Esophagus squamous epithelium (tissue), 4 donors: ENCODE measurements at regions not wholly inside any gene's neighbourhood (a gene's known extent, or its start where the extent isn't known, plus 50 kb on each side); places are given as distances from the start of the nearest gene placed in this dataset.

ENCODE experiments used
- POLR2A ChIP-seq, 4 donors: fragments of 450-650 bp; IDR thresholded peaks; one replicate each; pipeline ENCODE4 v1.6.1; 2017; ENCODE audit warnings: antibody characterized with exemption in 4 of 4, mild to moderate bottlenecking in 4 of 4, moderate library complexity in 3 of 4
- TF ChIP-seq, protein P1 (sequence below), 6 experiments: fragments of 450-650 bp in 4 of 6; fragments of 200-600 bp in 2 of 6; sonication (generic) in 2 of 6; IDR thresholded peaks; one replicate each; pipeline ENCODE4 v1.5.1; 2016 to 2019; ENCODE audit warnings: antibody characterized with exemption in 6 of 6, mild to moderate bottlenecking in 4 of 6, moderate library complexity in 4 of 6

DNA sequence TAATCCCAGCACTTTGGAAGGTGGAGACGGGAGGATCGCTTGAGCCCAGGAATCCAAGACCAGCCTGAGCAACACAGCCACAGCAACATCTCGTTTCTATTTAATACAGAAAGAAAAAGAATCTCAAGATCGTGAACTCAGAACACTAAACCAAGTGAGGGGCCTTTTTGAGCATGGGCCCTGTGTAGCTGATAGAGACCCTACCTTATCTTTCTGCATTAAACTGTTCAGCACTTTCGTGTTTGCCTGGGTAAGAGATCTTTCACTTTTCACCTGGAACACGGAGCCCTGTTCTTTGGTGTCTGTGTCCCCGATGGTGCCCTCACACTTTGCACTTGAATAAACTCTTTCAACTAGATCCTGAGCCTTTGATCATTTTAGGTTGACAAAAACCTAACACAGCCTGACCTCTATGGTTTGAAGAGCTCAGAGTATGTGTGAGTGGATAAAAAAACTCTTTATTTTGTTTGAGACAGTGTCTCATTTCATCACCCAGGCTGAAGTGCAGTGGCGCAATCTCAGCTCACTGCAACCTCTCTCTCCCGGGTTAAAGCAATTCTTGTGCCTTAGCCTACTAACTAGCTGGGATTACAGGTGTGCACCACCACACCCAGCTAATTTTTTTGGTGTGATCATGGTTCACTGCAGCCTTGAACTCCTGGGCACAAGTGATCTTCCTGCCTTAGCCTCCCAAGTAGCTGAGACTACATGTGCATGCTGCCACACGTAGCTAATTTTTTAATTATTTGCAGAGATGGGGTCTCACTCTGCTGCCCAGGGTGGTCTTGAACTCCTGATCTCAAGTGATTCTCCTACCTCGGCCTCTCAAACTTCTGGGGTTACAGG lies 83.8 kb upstream of the GRIN2A start:
- TF ChIP-seq POLR2A (IDR thresholded peaks at IDR 0.05) = no peak
- TF ChIP-seq, protein P1, sequence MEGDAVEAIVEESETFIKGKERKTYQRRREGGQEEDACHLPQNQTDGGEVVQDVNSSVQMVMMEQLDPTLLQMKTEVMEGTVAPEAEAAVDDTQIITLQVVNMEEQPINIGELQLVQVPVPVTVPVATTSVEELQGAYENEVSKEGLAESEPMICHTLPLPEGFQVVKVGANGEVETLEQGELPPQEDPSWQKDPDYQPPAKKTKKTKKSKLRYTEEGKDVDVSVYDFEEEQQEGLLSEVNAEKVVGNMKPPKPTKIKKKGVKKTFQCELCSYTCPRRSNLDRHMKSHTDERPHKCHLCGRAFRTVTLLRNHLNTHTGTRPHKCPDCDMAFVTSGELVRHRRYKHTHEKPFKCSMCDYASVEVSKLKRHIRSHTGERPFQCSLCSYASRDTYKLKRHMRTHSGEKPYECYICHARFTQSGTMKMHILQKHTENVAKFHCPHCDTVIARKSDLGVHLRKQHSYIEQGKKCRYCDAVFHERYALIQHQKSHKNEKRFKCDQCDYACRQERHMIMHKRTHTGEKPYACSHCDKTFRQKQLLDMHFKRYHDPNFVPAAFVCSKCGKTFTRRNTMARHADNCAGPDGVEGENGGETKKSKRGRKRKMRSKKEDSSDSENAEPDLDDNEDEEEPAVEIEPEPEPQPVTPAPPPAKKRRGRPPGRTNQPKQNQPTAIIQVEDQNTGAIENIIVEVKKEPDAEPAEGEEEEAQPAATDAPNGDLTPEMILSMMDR (IDR thresholded peaks at IDR 0.05) = no peak
